Fibroblast of peridontal ligament (primary cell): ENCODE measurements at regions not wholly inside any gene's neighbourhood (a gene's known extent, or its start where the extent isn't known, plus 50 kb on each side); places are given as distances from the start of the nearest gene placed in this dataset.

Source experiments
- DNase-seq: peaks from one replicate; pipeline ENCODE4 v3.0.0-alpha.2; 2010; ENCODE audit errors: extremely low read depth

GRCh38 chr17:36816214-36816906 is 120.9 kb upstream of the LHX1 start:
- DNase-seq: no peak

GRCh38 chr17:36816907-36817288 is 120.4 kb upstream of the LHX1 start:
- no peak for DNase-seq

GRCh38 chr17:36817483-36818048 is 119.7 kb upstream of the LHX1 start:
- DNase-seq: no peak

DNA sequence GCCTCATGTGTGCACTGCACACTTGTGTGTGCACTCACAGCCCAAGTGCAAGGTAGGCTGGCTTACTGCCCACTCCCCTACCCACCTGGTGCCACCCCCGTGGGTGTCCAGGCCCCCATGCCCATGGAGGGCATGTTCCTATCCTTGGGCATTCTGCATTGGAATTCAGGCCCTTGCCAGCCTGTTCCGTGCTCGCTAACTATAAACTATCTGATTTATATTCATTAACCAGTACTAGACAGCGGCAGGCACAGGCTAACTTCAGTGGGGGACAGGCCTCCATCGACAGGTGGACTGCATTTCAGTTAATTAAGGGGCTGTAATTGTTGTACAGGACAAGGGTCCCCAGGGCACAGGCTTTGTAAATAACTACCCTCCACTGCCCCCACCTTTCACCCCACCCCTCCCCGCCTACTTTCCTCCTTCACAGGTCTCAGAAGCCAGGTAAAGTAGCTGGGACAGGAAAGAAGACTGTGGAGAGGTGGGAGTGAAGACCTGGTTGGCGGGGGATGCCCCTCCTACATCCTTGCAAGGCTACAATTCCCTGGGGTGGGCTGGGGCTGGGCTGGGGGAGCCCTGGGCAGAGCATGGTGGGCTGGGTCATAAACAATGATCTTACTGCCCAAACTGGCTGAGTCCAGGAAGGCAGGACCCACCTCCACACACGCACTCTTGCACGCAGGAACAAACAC is 119.0 kb upstream of the LHX1 start:
- DNase-seq: no peak

DNA sequence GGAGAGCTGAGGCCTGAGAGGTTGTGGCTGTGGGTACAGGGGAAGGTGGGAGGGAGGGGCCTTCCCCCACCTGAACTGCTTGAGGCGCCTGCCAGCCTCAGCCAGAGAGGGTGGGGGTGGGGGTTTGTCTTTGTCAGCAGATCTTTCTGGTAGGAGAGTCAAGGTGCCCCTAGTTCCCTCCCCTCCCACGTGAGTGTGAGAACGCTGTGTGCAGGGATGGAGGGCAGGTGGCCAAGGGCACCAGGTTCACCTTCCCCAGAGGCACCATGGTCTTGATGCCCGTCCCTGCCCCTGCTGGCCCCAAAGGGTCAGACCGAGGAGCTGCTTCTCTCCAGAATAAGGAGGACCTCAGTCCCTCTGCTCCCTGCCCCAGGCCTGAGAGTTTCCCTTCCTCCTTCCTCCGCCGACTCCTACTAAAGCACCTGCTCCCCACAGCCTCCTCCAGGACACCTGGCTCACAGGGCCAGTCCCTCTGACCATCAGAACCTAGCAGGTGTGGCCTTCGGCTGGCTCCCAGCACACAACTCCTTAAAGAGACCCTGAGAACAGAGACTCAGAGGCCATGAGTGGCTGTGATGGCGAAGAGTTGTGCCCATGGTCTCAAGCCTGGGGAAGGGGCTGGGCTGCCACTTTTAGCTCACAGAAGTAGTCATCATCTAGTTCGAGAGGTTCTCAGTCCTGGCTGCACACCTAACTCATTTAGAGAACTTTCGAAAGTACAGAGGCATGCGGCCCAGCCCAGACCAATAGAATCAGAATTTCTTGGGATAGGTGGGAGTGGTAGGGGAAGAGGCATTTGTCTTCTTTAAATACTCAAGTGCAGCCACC is 113.2 kb upstream of the LHX1 start:
- DNase-seq: no peak

GRCh38 chr17:36824678-36825101 is 112.6 kb upstream of the LHX1 start:
- DNase-seq: no peak

GRCh38 chr17:36825113-36825512 is 112.2 kb upstream of the LHX1 start:
- DNase-seq: no peak

GRCh38 chr17:36825521-36825920 is 111.8 kb upstream of the LHX1 start:
- DNase-seq: no peak

DNA sequence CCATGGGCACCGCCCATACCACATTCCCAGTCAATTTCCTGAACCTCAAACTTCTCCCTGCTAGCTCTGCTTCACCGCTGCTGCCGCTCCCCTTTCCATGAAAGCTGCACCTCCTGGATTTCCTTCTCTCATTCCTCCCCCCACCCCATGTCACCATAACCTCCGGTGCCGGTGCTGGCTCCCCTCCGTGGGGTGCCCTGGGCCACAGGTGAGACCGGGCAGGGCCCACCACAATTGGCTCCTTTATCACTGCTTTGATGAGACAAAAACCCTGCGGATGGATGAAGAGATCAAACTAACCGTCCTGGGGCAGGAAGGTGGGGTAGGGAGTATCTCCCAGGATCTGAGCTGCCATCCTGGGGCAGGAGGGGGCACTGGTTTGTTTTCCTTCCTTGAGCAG is 111.3 kb upstream of the LHX1 start:
- DNase-seq: no peak

- no peak for DNase-seq
Measured at GRCh38 chr17:36827081-36827480, 110.2 kb upstream of the LHX1 start.

DNA sequence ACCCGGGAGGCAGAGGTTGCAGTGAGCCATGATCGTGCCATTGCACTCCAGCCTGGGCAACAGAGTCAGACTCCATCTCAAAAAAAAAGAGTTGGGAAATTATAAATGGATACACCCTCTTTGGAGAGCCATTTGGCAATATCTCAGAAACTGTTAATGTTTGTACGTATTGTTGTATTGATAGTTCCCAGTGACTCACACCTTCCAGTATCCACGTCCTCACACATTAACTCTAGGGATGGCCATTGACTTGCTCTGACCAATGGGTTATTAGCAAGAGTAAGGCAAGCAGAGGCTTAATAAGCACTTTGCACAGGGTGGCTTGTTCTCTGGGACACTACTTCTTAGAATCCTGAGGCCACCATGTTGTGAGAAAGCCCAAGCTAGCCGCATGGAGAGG is 107.6 kb upstream of the LHX1 start:
- DNase-seq: no peak

GRCh38 chr17:36833279-36833678 is 104.0 kb upstream of the LHX1 start:
- no peak for DNase-seq

DNA sequence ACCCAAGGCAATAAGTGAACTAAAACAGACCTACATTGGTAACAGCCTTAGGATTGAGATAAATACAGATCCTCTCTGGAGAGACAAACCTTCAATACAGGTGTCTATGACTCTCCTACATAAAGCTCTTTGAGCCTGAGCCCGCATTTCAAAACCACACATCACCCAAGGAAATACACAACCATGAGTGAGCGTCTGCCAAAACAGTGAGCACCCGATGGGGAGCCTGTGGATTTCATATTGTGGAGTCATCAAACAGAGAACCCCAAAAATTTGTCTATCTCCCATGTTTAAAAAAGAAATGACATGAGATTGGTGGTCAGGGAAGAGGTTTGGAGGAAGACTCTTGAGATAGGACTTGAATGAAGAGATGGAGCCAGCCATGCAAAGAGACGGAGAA is 102.2 kb upstream of the LHX1 start:
- no peak for DNase-seq

DNA sequence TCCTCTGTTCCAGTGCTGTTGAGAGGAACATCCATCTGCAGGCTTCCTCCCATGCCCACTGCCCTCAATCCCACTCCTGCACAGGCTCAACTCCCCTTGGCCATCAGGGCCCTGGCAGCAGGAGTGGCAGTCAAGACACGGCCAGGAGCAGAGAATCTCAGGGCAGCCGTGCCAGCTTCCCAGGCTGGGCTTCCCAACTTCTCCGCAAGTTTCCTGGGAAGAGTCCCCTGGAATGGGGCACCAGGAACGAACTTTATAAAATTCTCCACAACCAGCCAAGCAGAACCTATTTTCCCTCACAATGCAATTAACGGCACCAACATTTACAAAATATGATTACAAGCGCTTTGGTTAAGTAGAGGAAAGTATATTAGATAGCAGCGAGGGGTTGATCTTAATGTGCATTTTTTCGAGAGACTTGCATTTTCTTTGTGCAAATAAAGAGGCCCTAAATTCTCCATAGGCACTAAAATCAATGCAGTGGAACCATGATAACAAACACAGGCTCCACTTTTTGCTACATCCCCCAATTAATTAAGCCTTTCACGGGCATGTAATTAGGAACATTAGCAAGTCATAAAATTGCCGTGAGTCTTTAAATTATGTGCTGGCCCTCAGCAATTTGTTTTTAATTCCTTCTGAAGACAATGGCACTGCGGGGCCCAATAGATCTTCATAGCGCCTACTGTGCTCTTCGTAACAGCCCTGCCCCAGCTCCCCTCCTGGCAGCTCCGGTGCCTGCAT is 99.9 kb upstream of the LHX1 start:
- no peak for DNase-seq

- DNase-seq: no peak
Measured at GRCh38 chr17:36837939-36838272, 99.4 kb upstream of the LHX1 start.

DNA sequence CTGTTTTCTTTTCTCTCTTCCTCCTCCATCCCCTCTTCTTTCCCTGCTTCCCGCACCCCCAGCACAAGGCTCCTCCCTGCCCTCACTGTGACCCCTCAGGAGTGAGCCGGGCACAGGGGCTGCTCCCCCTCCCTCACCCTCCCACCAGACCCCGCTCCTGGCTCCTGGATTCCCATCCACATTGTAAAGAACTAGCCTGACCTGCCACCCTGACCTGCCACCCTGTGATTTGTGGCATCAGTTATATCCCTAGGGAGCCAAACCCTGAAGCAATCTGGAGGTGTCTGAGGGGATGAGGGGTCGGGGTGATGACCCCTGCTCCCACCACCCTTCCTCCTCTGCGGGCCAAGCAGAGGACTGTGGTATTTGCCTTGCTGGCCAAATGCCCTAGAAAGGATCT is 98.0 kb upstream of the LHX1 start:
- DNase-seq: no peak

DNA sequence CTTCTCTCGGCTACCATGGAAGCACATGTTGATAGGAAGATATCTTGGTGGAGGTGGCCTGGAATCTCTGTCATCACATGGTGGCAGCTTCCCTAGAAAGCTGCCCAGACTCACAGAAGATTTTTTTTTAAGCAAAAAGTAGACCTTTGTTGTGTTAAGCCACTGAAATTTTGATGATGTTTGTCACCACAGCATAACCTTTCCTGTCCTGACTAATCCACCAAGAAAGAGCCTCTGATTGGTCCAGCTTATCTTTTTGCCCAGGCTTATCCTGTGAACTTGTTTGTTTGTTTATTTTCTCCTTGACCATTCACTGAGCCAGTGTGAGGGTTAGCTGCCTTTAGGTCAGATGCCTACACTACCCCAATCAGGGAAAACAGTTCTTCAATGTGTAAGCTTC is 96.5 kb upstream of the LHX1 start:
- DNase-seq: no peak

- no peak for DNase-seq
Measured at GRCh38 chr17:36842231-36842819, 95.0 kb upstream of the LHX1 start.

DNA sequence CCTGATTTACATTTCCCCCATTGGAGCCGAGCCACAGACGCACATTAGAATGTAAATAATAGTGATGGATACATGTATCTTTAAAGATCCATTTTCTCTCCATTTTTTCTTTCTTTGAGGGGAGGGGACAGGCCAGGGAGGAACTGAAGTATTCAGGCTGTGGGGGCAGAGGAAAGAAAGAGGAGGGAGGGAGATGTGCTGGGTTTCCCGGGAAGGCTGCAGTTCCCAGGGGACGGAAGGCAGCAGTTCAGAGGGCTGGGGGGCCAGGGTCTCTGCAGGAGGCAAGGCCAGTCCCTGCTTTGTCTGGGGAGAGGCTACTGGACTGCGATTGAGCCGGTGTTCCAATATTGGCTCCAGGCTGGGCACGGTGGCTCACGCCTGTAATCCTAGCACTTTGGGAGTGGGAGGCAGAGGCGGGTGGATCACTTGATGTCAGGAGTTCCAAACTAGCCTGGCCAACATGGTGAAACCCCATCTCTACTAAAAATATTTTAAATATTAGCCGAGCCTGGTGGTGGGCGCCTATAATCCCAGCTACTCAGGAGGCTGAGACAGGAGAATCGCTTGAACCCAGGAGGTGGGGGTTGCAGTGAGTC is 94.2 kb upstream of the LHX1 start:
- DNase-seq: no peak

DNA sequence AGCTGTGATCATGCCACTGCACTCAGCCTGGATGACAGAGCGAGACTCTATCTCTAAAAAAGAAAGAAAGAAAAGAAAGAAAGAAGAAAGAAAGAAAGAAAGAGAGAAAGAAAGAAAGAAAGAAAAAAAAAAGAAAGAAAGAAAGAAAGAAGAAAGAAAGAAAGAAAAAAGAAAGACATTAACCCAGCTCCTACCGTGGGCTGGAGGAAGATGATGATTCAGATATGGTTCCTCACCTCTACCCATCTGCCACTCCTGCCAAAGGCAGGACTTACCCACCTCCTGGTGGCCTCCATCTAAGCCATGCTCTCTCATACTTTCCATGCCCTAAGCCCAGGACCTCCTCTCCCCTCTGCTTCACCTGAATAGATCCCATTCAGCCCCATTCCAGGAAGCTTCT is 93.3 kb upstream of the LHX1 start:
- DNase-seq: no peak

- no peak for DNase-seq
Measured at GRCh38 chr17:36844601-36845000, 92.7 kb upstream of the LHX1 start.
